OCI-LY3 (cell line): ENCODE measurements at regions not wholly inside any gene's neighbourhood (a gene's known extent, or its start where the extent isn't known, plus 50 kb on each side); places are given as distances from the start of the nearest gene placed in this dataset.

Experiments
- CTCF ChIP-seq: fragments of 200-600, 300-600 bp; sonication (generic); IDR thresholded peaks from 2 replicates; pipeline ENCODE4 v1.5.1; 2014; ENCODE audit warnings: antibody characterized with exemption, low read length, low read depth
- EZH2phosphoT487 ChIP-seq: fragments of 200-600 bp; shearing (Covaris generic); IDR thresholded peaks from 2 replicates; pipeline ENCODE4 v1.6.1; 2018; ENCODE audit warnings: antibody characterized with exemption, mixed run types, low read depth

- TF ChIP-seq CTCF (no peak), EZH2phosphoT487 (no peak)
Measured at GRCh38 chr4:171516694-171517093, 296.5 kb upstream of the GALNTL6 start.
